HG02678 (cell line): ENCODE measurements at regions not wholly inside any gene's neighbourhood (a gene's known extent, or its start where the extent isn't known, plus 50 kb on each side); places are given as distances from the start of the nearest gene placed in this dataset.

Source experiments
- ATAC-seq: cut with Tn5 transposase; IDR thresholded peaks from one replicate; pipeline ENCODE4 v1.9.1; 2021; ENCODE audit warnings: mild to moderate bottlenecking, moderate library complexity; ENCODE audit not compliant: unreplicated experiment

DNA sequence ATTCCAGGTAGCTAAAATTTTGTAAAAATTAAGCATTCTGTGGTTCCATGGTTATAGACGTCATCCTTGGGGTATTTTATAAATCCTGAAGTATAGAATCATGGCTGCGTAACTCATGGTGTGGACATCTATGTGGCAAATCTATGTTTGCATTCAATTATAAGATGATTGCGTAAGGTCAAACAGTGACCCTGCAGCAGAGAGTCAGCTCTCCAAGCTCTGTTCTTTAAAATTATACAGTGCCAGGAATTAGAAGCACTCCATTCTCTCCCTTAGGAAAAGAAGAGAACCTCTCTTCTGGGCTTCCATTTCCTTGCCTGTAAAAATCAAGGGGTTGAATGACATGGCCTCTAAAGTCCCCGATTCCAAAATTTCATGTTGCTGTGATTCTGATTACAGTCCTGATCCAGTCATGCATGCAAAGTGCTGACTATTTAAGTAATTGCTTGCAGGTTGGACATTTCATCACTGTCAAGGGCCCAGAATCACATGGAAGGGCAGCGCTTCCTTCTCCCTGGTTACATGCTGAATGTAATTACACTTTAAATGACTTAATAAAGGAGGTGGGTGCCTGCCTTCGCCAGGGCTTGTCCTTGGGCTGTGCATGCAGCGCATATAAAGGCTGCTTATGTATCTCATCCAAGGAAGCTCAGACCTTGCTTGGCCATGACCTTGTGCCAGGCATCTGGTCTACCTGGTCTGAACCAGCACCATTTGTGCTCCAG, 550.7 kb downstream of the TYW1 start:
- ATAC-seq: no peak

- ATAC-seq: no peak
Observed at GRCh38 chr7:67549126-67549525, 552.5 kb downstream of the TYW1 start.

DNA sequence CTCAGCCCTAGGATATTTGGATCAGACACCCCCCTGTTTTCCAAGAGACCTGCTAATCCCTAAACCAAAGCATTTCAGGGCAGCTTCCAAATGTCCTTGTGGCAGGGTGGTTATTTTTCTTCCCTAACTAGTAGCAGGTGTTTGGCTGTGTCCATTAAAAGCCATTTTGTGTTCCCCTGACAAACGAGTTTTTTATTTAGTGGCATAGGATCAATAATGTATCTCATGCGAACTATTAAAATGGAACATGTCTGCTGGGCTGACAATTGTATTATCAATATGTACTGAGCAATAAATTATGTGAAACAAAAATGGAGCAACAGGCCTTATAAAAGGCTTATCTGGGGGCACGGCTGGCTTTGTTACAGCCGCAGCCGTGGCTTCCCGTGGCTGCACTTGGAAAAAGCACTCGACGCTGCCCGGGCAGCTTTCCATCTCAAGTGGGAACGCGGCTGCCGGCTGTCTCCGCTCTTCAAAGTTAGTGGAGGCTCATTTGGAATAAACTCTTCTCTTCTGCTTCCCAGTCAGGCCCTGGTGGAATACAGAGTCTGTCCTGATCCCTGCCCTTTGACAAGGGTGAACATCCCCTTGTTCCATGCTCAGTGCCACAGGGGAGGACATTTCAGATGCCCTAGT, 554.3 kb downstream of the TYW1 start:
- ATAC-seq: no peak

DNA sequence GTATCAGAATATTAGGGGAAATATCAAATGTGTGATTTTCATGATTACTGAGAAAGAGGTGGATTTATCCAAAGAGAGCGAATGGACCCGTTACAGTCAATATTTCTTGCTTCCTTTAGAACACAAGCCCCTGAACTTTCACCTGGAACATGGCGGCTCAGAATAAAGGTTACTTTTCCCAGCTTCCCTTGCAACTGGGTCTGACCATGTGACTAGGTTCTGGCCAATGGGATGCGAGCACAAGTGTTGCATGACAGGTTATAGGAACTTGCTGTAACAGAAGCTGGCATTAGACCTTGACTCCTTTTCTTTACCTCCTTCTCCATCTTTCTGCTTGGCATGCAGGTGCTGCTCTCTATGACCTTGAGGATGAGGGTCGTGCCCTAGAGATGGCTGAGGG, 556.1 kb downstream of the TYW1 start:
- no peak for ATAC-seq

- ATAC-seq: no peak
Observed at GRCh38 chr7:67553378-67553777, 556.7 kb downstream of the TYW1 start.

DNA sequence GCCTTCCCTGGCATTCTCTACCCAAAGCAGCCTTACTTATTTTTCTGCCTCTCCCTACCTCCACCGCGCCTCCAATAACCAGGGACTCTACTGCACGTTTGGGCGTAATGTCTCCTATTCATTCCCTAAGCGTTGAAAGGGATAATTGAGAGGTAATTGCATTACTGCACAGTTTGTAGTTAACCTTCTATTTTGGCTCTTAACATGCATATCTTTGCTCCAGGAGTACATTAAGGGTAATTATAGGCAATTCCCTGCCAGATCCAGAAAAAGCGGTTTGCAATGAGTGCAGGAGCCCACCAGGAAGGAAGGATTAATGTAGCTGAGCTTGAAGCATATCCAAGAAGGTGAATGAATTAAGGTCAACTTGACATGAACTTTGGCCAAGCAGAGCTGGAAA, 558.4 kb downstream of the TYW1 start:
- ATAC-seq: no peak

DNA sequence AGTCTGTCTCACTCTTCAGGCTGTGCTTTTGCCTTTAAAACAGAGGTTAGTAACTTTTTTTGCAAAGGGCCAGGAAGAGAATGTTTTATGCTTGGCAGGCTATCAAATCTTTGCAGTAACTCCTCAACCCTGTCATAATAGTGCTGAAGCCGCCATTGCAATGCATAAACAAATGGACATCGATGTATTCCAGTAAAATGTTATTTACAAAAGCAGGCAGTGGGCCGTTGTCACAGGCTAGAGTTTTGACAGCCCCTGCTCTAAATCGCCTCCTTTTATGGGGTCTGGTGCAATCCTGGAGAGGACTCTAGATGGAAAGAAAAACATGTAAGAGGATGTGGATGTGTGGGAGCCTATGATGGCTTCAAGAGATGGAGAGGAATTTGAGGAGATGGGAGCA, 568.3 kb downstream of the TYW1 start:
- no peak for ATAC-seq

- no peak for ATAC-seq
Observed at GRCh38 chr7:67566101-67566500, 569.5 kb downstream of the TYW1 start.

DNA sequence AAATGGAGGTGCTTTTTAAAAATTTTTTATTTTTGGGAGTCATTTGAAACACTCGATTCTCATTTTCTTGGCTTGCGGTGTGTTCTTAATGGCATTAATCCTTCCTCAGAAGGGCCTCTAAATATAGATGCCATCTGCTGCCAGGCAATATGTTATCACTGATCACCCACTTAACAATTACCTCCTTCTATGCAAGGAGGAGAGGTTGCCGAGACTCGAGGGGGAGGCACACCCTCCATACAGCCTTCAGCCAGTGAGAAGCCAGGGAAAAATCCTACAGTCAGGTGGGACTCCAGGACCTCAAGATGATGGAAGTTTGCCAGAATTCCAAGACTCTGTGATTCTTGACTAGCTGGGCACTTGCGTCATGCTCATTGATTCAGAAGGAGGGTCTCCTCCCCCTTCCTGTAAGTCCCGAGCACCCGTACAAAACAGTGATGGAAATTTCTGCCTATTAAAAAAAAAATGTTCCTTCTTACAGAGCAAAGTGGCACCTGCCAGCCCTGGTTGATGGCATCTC, 574.5 kb downstream of the TYW1 start:
- no peak for ATAC-seq

DNA sequence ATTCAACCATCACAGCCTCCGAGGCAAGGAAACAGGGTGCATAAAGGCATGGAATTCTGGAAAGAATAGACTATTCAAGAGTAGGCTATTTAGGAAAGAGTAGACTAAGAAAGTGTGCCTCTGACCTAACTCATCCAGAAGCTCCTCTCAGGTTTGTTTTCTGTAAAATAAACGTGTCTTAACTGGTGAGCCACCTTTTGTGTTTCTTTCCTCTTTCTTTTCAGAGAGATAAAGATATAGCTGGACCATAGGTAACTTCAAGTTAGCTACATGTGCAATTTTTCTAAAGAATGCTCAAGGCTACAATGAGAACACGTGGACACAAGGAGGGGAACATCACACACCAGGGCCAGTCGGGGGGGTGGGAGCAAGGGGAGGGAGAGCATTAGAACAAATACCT, 577.0 kb downstream of the TYW1 start:
- no peak for ATAC-seq

DNA sequence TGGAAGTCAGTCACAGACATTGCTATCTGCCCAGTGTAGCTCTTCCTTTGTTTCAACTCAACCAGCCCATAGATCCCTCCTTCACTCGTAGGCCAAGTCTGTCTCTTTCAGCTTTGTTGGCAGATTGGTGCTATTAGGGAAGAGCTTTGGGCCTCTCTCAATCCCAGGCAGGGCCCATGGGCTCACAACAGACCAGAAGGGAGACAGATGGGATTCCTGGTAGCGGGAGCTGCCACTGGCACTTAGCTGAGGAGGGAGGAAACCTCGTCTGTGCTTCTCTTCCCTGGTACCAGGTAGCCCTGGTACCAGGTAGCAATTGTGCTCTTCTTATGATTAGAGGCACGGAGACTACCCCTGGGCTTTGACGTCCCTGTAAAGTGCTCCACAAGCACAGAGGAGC, 592.0 kb downstream of the TYW1 start:
- no peak for ATAC-seq

DNA sequence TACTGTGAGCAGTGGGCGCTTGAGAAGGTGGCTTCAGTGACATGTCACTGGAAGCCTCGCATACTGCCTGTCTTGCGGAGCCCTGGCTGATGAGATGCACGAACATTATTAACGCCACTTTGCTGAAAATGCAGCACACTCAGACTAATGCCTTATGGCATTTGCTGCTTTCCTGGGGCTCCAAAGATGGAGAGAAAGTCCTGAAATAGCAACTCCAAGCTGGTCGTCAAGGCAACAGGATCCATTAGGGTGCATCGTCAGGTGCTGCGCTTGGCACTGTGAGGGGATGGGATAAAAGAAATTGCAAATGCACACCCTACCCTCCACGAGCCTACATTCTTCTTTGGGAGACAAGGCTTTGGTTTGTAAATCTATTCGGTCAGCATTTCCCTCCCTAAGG, 592.5 kb downstream of the TYW1 start:
- no peak for ATAC-seq

DNA sequence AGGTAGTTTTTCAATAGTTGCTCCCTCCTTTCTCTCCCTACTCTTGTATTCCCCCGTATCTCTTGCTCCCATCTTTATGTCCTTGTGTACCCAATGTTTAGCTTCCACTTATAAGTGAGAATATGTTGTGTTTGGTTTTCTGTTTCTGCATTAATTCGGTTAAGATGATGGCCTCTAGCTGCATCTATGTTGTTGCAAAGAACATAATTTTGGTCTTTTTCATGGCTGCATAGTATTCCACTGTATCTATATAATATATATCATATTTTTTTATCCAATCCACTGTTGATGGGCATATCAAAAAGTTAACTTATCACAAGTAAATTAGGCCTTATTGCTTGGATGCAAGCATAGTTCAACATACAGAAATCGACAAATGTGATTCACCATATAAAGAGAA, 594.0 kb downstream of the TYW1 start:
- no peak for ATAC-seq

DNA sequence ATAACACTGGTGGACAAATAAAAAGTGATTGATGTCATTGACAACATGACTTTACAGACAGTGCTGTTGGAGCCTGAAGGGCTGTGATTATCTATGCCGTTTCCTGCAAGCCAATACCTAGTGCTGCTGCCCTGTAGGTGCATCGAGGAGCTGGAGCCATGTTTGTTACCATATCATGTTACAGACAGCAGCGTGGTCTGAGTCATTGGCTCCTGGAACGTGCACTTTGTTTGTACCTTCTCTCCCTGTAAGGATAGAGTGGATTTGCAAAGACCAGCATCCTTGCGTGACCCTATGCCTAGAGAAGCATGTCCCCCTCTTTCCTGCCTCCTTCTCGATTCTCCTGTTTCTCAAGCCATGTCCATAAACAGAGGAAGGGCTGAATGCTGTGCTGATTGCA, 597.2 kb downstream of the TYW1 start:
- no peak for ATAC-seq

DNA sequence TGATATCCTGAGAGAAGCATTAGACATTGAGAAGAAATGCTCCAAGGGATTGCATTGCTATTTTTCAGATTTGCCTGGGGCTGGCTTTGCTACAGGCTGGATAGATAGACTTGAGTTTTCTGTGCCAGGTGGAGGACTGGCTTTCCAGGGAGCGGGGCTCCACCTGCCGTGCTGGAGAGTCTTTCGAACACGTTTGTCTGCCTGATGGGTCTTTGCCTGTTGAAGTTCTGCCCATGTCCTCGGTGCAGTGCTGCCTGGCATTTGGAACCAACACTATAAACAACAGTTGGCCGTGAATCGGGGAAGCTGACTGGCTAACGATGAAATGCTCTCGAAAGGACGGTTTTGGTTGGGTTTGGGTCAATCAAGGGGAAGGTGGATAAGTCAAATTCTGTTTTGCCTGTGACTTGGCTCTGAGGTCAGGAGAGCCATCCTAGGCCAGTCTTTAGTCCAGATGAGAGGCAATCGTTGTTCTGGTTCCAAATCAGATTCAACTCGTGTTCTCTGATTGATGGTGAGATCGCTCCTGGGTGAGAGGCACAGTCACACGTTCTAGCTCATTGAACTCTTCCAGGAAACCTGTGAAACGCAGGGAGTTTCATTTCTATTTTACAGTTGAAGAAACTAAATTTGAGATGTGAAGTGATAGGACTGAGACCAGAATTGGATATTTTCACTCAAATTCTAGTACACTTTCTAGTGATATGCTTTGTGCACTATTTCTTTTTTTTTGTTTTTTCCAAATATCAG, 599.0 kb downstream of the TYW1 start:
- no peak for ATAC-seq

DNA sequence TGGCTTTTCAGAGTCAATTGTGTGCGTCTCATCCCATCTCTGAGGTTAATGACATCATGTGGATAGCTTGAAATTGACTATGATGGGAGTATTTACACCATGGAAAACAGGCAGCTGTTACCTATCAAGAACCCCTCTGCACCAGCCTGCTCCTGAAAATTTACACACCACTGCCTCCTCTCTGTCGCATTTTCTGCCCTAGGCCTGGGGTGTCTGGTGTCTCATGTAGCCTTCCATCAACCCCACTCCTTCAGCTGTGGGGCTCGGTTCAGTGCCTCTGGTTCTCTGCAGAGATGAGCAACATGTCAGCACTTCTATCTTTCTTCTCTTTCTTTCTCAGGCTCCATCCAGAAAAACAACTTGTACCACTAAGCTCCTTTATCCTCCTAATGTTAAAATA, 600.5 kb downstream of the TYW1 start:
- no peak for ATAC-seq

DNA sequence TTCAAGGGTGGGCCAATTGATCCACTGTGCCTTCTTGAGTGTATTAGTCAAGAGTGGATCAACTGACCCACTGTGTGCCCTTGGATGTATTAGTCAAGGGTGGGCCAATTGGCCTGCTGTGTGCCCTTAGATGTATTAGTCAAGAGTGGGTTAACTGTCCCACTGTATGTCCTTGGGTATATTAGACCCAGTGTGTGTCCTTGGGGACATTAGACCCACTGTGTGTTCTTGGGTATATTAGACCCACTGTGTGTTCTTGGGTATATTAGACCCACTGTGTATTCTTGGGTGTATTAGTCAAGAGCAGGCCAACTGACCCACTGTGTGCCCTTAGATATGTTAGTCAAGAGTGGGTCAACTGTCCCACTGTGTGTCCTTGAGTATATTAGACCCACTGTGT, 601.8 kb downstream of the TYW1 start:
- ATAC-seq: no peak

GRCh38 chr7:67599331-67600062, 602.9 kb downstream of the TYW1 start:
- no peak for ATAC-seq

DNA sequence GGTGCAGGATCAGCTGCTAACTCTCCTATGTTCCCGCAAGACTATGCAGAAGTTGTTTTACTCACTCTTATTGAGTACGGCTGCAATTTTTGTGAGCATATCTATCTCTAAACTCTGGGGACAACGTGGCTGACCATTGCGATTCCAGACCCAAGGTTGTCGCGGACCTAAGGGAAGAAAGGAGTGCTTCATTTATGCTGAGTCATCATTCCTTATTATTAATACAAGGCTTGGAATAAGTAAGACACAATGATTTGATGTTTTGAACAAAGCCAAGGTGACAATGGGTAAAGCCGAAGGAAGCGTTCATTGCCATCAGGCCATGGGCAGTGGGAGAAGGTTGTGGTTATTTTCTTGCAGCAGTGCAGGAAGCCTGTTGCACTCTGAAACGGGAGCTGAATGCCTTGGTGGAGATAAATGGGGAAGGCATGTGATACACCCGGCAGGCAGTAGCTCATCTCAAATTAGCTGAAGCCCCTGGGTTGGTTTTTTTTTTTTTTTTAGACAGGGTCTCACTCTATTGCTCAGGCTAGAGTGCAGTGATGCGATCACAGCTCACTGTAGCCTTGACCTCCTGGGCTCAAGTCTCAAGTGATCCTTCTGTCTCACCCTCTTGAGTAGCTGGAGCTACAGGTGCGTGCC, 605.7 kb downstream of the TYW1 start:
- ATAC-seq: no peak

DNA sequence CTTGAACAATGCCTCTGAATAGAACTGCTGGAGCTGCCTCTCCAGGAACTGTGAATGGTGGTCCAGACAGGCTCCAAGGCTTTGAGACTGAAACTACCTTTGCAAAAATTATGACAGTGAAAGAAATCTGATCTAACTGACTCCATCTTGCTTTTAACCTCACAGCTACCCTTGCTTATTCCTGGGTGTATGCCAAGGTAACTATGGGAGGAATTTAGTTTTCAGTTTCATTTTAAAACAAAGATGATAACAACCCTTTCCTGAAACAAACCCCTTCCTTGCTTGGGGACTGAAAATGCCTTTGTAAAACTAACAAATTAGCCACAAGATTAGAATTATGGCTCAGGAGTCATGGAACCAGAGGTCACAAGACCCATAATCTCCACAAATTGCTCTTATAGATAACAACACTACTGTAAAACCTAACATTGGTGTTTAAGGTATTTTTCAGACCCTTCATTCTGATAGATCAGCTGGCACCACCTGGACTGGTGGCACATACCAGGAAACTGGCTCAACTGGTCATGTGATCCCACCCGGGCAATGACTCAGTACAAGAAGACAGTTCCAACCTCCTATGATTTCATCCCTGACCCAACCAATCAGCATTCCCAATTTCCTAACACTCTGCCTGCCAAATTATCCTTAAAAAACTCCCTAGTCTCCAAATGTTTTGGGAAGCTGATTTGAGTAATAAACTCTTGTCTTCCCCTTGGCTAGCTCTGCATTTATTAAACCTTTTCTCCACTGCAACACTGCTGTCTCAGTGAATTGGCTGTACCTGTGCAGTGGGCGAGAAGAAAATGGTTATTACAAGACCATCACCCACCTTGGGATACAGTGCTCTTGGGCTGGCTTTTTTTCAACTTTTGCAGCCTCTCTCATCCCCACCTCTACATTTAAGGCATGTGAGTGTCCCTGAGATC, 608.1 kb downstream of the TYW1 start:
- no peak for ATAC-seq
